Caco-2 (cell line): ENCODE measurements at regions not wholly inside any gene's neighbourhood (a gene's known extent, or its start where the extent isn't known, plus 50 kb on each side); places are given as distances from the start of the nearest gene placed in this dataset.

Experiments used
- BruUV-seq: library from RNA; stranded (reverse); fragments of 400-500 nt; replicated peaks from 2 replicates; lab custom pipeline; 2021; lab: Mats Ljungman, UMichigan
- CTCF ChIA-PET: fragments of 300-600 bp; sonication (Branson Sonifier 250); formaldehyde crosslinking; loops from one replicate; lab custom pipeline; 2022; ENCODE audit warnings: antibody characterized with exemption; lab: Charles Lee
- POLR2A ChIA-PET: fragments of 300-600 bp; sonication (Branson Sonifier 250); formaldehyde crosslinking; loops from one replicate; lab custom pipeline; 2022; ENCODE audit warnings: antibody characterized with exemption; lab: Charles Lee
- DNase-seq, 2 experiments: peaks; one replicate each; pipeline versions ENCODE4 v3.0.0 to v3.0.0-alpha.2; 2020 to 2022
- H3K27me3 ChIP-seq: replicated peaks from 2 replicates; pipeline ENCODE4 v1.6.0; 2011; ENCODE audit warnings: low read length; ENCODE audit not compliant: control insufficient read depth, insufficient read depth
- H3K36me3 ChIP-seq: 2 replicates; pipeline ENCODE4 v1.5.1; 2011; ENCODE audit warnings: low read length; ENCODE audit not compliant: control insufficient read depth, insufficient read depth
- H3K4me1 ChIP-seq: fragments of 250-450 bp; sonication (Bioruptor Pico); 2 replicates; pipeline ENCODE4 v1.5.1; 2020; ENCODE audit warnings: mild to moderate bottlenecking
- H3K4me3 ChIP-seq: 2 replicates; pipeline ENCODE4 v1.5.1; 2011; ENCODE audit warnings: low read depth, mild to moderate bottlenecking, control low read depth, low read length
- H3K9me3 ChIP-seq: fragments of 250-450 bp; sonication (Bioruptor Pico); 2 replicates; pipeline ENCODE4 v1.5.1; 2020; ENCODE audit warnings: mild to moderate bottlenecking, moderate library complexity
- H3K27ac Mint-ChIP-seq: one replicate; pipeline ENCODE4 v1.8.0; 2022; ENCODE audit warnings: mixed read lengths; ENCODE audit not compliant: unreplicated experiment
- H3K27me3 Mint-ChIP-seq: one replicate; pipeline ENCODE4 v1.8.0; 2022; ENCODE audit warnings: mixed read lengths; ENCODE audit not compliant: insufficient read depth, unreplicated experiment
- H3K36me3 Mint-ChIP-seq: one replicate; pipeline ENCODE4 v1.8.0; 2022; ENCODE audit warnings: mild to moderate bottlenecking, mixed read lengths; ENCODE audit not compliant: insufficient read depth, unreplicated experiment
- H3K4me1 Mint-ChIP-seq: one replicate; pipeline ENCODE4 v1.8.0; 2022; ENCODE audit warnings: low read depth, mixed read lengths; ENCODE audit not compliant: unreplicated experiment
- H3K4me3 Mint-ChIP-seq: one replicate; pipeline ENCODE4 v1.8.0; 2022; ENCODE audit warnings: mild to moderate bottlenecking, moderate library complexity, mixed read lengths; ENCODE audit not compliant: unreplicated experiment
- H3K9me3 Mint-ChIP-seq: one replicate; pipeline ENCODE4 v1.8.0; 2022; ENCODE audit warnings: mixed read lengths; ENCODE audit not compliant: unreplicated experiment
- intact Hi-C: fragments of 100-400 bp; cut with micrococcal nuclease; formaldehyde crosslinking; loops from one replicate; pipeline ENCODE4 v1.10.0; 2022; ENCODE audit not compliant: unreplicated experiment
- TF ChIP-seq, protein P1 (sequence below), 2 experiments: fragments of 200-600 bp in 1 of 2; IDR thresholded peaks; 1 replicate in 1 of 2; 2 replicates in 1 of 2; pipeline versions ENCODE4 v1.5.1 to v1.8.0; 2011 to 2022; ENCODE audit warnings: antibody characterized with exemption in 1 of 2, control low read depth in 1 of 2, inconsistent platforms in 1 of 2, low read depth in 1 of 2, low read length in 1 of 2, mild to moderate bottlenecking in 1 of 2, moderate library complexity in 1 of 2; ENCODE audit not compliant: insufficient read depth in 1 of 2, severe bottlenecking in 1 of 2, unreplicated experiment in 1 of 2

- Mint-ChIP-seq H3K4me3 (no peak overlapping the region), H3K9me3 (peaks cover 57% of the 10 kb centered on the region), H3K4me1 (no peaks in the 10 kb centered on the region), H3K27ac (no peak overlapping the region), H3K27me3 (peaks cover 3% of the 10 kb centered on the region), H3K36me3 (no peaks in the 10 kb centered on the region)
- ChIA-PET CTCF (no interaction called here), POLR2A (interaction anchor here (0.7 kb wide), 1 partner anchor 16 kb away, joined by 3 read pairs; no protein-coding TSS in a partner anchor)
- Histone ChIP-seq H3K36me3 (no peaks in the 10 kb centered on the region), H3K4me3 (no peak overlapping the region), H3K4me1 (no peaks in the 10 kb centered on the region), H3K27me3 (no peaks in the 10 kb centered on the region), H3K9me3 (peaks cover 31% of the 10 kb centered on the region)
- no peak for DNase-seq
- TF ChIP-seq, protein P1, sequence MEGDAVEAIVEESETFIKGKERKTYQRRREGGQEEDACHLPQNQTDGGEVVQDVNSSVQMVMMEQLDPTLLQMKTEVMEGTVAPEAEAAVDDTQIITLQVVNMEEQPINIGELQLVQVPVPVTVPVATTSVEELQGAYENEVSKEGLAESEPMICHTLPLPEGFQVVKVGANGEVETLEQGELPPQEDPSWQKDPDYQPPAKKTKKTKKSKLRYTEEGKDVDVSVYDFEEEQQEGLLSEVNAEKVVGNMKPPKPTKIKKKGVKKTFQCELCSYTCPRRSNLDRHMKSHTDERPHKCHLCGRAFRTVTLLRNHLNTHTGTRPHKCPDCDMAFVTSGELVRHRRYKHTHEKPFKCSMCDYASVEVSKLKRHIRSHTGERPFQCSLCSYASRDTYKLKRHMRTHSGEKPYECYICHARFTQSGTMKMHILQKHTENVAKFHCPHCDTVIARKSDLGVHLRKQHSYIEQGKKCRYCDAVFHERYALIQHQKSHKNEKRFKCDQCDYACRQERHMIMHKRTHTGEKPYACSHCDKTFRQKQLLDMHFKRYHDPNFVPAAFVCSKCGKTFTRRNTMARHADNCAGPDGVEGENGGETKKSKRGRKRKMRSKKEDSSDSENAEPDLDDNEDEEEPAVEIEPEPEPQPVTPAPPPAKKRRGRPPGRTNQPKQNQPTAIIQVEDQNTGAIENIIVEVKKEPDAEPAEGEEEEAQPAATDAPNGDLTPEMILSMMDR (IDR thresholded peaks at IDR 0.05; ENCODE audit: insufficient read depth in 1 of 2, low read depth in 1 of 2, low read length in 1 of 2, severe bottlenecking in 1 of 2, unreplicated experiment in 1 of 2): no peak
- intact Hi-C loops: no loop called here
- no TSS peak for BruUV-seq
These were observed 239.6 kb upstream of the TAS2R1 start for GRCh38 chr5:9869616-9870288.

DNA sequence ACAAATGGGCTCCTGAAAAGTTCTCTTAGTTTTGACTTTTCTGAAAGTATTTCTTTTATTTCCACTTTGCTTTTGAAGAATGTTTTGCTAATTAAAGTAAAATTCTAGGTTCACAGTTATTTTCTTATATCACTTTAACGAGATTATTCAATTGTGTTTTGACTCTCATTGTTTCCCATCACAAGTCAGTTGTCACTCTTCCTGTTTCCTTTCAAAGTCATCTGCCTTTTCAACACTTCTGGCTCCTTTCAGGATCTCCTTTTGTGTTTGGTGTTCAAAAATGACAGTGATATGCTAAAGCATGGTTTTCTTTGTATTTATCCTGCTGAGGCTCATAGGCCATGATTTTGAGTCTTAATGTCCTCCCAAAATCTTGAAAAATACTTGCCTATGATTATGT, 235.4 kb upstream of the TAS2R1 start:
- no peaks in the 10 kb centered on the region for H3K36me3 Mint-ChIP-seq
- peaks cover 9% of the 10 kb centered on the region for H3K4me1 Mint-ChIP-seq
- ChIA-PET CTCF (no interaction called here), POLR2A (no interaction called here)
- no peak overlapping the region for H3K4me3 ChIP-seq
- no peaks in the 10 kb centered on the region; the same call in 1 of the 2 replicates for H3K4me1 ChIP-seq
- H3K4me3 Mint-ChIP-seq: no peak overlapping the region
- TF ChIP-seq, protein P1 (IDR thresholded peaks at IDR 0.05; ENCODE audit: insufficient read depth in 1 of 2, low read depth in 1 of 2, low read length in 1 of 2, severe bottlenecking in 1 of 2, unreplicated experiment in 1 of 2): no peak
- peaks cover 32% of the 10 kb centered on the region for H3K9me3 ChIP-seq
- peaks cover 3% of the 10 kb centered on the region for H3K27me3 Mint-ChIP-seq
- no peaks in the 10 kb centered on the region for H3K27me3 ChIP-seq
- H3K27ac Mint-ChIP-seq: no peak overlapping the region
- no TSS peak for BruUV-seq
- intact Hi-C loops: no loop called here
- H3K9me3 Mint-ChIP-seq: peaks cover 57% of the 10 kb centered on the region
- DNase-seq: no peak
- no peaks in the 10 kb centered on the region for H3K36me3 ChIP-seq

- peaks cover 7% of the 10 kb centered on the region for H3K4me1 ChIP-seq
- H3K36me3 ChIP-seq: no peaks in the 10 kb centered on the region
- no peak overlapping the region for H3K4me3 ChIP-seq
- Mint-ChIP-seq H3K9me3 (peaks cover 50% of the 10 kb centered on the region), H3K4me3 (no peak overlapping the region), H3K36me3 (no peaks in the 10 kb centered on the region), H3K4me1 (peaks cover 17% of the 10 kb centered on the region), H3K27me3 (peaks cover 3% of the 10 kb centered on the region), H3K27ac (no peak overlapping the region)
- no peaks in the 10 kb centered on the region for H3K27me3 ChIP-seq
- no peak for DNase-seq
- TF ChIP-seq, protein P1 (IDR thresholded peaks at IDR 0.05; ENCODE audit: insufficient read depth in 1 of 2, low read depth in 1 of 2, low read length in 1 of 2, severe bottlenecking in 1 of 2, unreplicated experiment in 1 of 2): no peak
- CTCF ChIA-PET: no interaction called here
- H3K9me3 ChIP-seq: peaks cover 32% of the 10 kb centered on the region
- POLR2A ChIA-PET: no interaction called here
- intact Hi-C loops: no loop called here
- BruUV-seq: no TSS peak
These were observed 234.6 kb upstream of the TAS2R1 start for GRCh38 chr5:9864791-9865190.
